ENCODE measurements at regions not wholly inside any gene's neighbourhood (a gene's known extent, or its start where the extent isn't known, plus 50 kb on each side); places are given as distances from the start of the nearest gene placed in this dataset.

DNA sequence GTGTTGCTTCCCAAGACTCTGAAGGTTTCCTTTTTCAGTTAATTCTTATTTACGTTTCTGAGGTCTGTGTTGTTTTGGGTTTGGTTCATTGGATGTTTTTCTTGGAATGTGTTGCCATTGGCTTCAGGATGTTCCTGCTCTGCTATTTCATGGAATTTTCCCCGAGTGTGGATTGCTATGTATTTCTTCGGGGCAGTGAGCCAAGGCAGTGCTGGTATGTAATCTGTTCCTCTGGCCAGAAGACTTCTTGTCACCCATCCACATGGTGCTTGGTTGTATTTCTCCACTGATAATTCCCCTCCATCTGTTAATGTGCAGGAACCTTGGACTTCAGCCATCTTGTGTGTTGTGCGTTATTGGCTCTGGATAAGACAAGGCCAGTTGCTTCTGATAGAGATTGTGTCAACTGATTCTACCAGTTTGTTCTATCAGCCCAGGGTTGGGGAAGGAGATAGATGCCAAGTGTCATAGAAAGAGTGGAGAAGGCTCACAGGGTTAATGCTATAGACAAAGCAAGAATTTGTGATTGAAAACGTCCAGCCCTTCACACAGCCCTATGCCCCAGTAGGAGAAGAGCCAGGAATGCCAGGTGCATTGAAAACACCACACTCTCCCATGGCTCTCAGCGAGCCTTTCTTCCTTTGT, 505.2 kb downstream of the PLPP3 start:
- Histone ChIP-seq H3K27me3 (ENCODE audit: insufficient read depth, low read length, poor library complexity, severe bottlenecking) (no peaks in the 10 kb centered on the region), H3K36me3 (ENCODE audit: insufficient read depth, low read length) (no peaks in the 10 kb centered on the region), H3K4me2 (ENCODE audit: low read depth, low read length, poor library complexity, severe bottlenecking) (no peak overlapping the region), H3K9me2 (replicated peaks; ENCODE audit: low read depth, low read length) (no peaks in the 10 kb centered on the region), H3K4me1 (ENCODE audit: insufficient read depth, low read length, poor library complexity, severe bottlenecking) (no peaks in the 10 kb centered on the region), H3K9me3 (ENCODE audit: insufficient read depth, low read depth, low read length) (peaks cover 2% of the 10 kb centered on the region; the same call in 1 of the 2 replicates), H3K79me2 (ENCODE audit: insufficient read depth, low read length) (no peaks in the 10 kb centered on the region), H3F3A (ENCODE audit: low read depth) (no peaks in the 10 kb centered on the region), H2AFZ (ENCODE audit: low read length) (no peak overlapping the region), H4K20me1 (ENCODE audit: insufficient read depth, low read length, poor library complexity, severe bottlenecking) (no peaks in the 10 kb centered on the region), H3K9ac (ENCODE audit: low read depth, low read length, poor library complexity, severe bottlenecking) (no peak overlapping the region), H3K4me3 (ENCODE audit: low read length, poor library complexity, severe bottlenecking) (no peak overlapping the region)
- no peak for TF ChIP-seq EZH2phosphoT487 (IDR thresholded peaks at IDR 0.05; ENCODE audit: borderline replicate concordance)
- TF ChIP-seq, protein P1, sequence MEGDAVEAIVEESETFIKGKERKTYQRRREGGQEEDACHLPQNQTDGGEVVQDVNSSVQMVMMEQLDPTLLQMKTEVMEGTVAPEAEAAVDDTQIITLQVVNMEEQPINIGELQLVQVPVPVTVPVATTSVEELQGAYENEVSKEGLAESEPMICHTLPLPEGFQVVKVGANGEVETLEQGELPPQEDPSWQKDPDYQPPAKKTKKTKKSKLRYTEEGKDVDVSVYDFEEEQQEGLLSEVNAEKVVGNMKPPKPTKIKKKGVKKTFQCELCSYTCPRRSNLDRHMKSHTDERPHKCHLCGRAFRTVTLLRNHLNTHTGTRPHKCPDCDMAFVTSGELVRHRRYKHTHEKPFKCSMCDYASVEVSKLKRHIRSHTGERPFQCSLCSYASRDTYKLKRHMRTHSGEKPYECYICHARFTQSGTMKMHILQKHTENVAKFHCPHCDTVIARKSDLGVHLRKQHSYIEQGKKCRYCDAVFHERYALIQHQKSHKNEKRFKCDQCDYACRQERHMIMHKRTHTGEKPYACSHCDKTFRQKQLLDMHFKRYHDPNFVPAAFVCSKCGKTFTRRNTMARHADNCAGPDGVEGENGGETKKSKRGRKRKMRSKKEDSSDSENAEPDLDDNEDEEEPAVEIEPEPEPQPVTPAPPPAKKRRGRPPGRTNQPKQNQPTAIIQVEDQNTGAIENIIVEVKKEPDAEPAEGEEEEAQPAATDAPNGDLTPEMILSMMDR (conservative IDR thresholded peaks at IDR 0.05; ENCODE audit: low read length) = no peak

DNA sequence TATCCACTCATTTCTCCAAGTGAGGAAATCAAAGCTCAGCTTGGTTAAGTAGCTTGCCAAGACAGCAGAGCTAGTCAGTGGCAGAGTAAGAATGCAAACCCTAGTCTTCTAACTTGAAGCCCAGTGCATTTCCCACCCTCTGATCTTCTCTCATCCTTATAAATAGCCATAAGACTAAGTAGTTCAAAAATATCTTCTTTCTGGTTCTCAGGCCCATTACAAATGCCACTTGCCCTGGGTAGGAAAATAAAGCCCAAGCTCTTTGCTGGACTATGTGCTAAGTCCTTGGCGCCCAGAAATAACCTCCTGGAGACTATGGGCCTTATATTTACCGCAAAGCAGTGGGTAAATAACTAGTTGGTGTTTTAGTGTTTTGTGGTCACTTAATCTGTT, 505.8 kb downstream of the PLPP3 start:
- no peak for TF ChIP-seq EZH2phosphoT487 (IDR thresholded peaks at IDR 0.05; ENCODE audit: borderline replicate concordance)
- TF ChIP-seq, protein P1 (conservative IDR thresholded peaks at IDR 0.05; ENCODE audit: low read length) = no peak
- no peaks in the 10 kb centered on the region for H3K4me1 ChIP-seq (ENCODE audit: insufficient read depth, low read length, poor library complexity, severe bottlenecking)
- no peak overlapping the region for H2AFZ ChIP-seq (ENCODE audit: low read length)
- no peaks in the 10 kb centered on the region for H3F3A ChIP-seq (ENCODE audit: low read depth)
- peaks cover 2% of the 10 kb centered on the region; the same call in 1 of the 2 replicates for H3K9me3 ChIP-seq (ENCODE audit: insufficient read depth, low read depth, low read length)
- H3K79me2 ChIP-seq (ENCODE audit: insufficient read depth, low read length) = no peaks in the 10 kb centered on the region
- no peak overlapping the region for H3K4me2 ChIP-seq (ENCODE audit: low read depth, low read length, poor library complexity, severe bottlenecking)
- H3K9me2 ChIP-seq (replicated peaks; ENCODE audit: low read depth, low read length) = no peaks in the 10 kb centered on the region
- H4K20me1 ChIP-seq (ENCODE audit: insufficient read depth, low read length, poor library complexity, severe bottlenecking) = no peaks in the 10 kb centered on the region
- no peaks in the 10 kb centered on the region for H3K27me3 ChIP-seq (ENCODE audit: insufficient read depth, low read length, poor library complexity, severe bottlenecking)
- no peak overlapping the region for H3K4me3 ChIP-seq (ENCODE audit: low read length, poor library complexity, severe bottlenecking)
- no peaks in the 10 kb centered on the region for H3K36me3 ChIP-seq (ENCODE audit: insufficient read depth, low read length)
- no peak overlapping the region for H3K9ac ChIP-seq (ENCODE audit: low read depth, low read length, poor library complexity, severe bottlenecking)

DNA sequence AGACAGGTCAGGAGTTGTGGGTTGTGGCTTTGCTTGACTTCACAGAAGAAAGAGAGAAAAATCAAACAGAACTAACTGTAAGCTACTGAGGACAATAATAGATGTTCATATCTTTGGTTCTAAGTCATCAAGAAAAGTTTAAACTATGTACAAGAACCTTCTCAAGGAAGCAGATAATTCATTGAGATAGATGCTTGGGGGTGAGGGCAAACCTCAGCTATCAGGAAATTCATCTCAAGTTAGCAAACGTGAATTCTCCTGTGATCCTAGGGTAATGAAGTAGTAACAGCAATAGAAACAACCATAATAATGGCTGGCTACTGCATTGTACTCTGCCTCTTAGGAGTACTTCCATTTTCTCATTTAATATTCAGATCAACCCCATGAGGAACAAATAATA, 506.2 kb downstream of the PLPP3 start:
- H3K9ac ChIP-seq (ENCODE audit: low read depth, low read length, poor library complexity, severe bottlenecking) = no peak overlapping the region
- H3K9me3 ChIP-seq (ENCODE audit: insufficient read depth, low read depth, low read length) = peaks cover 2% of the 10 kb centered on the region; the same call in 1 of the 2 replicates
- no peaks in the 10 kb centered on the region for H3K36me3 ChIP-seq (ENCODE audit: insufficient read depth, low read length)
- no peaks in the 10 kb centered on the region for H3K9me2 ChIP-seq (replicated peaks; ENCODE audit: low read depth, low read length)
- H3F3A ChIP-seq (ENCODE audit: low read depth) = no peaks in the 10 kb centered on the region
- H3K4me1 ChIP-seq (ENCODE audit: insufficient read depth, low read length, poor library complexity, severe bottlenecking) = no peaks in the 10 kb centered on the region
- H4K20me1 ChIP-seq (ENCODE audit: insufficient read depth, low read length, poor library complexity, severe bottlenecking) = no peaks in the 10 kb centered on the region
- H2AFZ ChIP-seq (ENCODE audit: low read length) = no peak overlapping the region
- H3K27me3 ChIP-seq (ENCODE audit: insufficient read depth, low read length, poor library complexity, severe bottlenecking) = no peaks in the 10 kb centered on the region
- H3K4me3 ChIP-seq (ENCODE audit: low read length, poor library complexity, severe bottlenecking) = no peak overlapping the region
- no peak for TF ChIP-seq EZH2phosphoT487 (IDR thresholded peaks at IDR 0.05; ENCODE audit: borderline replicate concordance)
- TF ChIP-seq, protein P1 (conservative IDR thresholded peaks at IDR 0.05; ENCODE audit: low read length) = no peak
- no peak overlapping the region for H3K4me2 ChIP-seq (ENCODE audit: low read depth, low read length, poor library complexity, severe bottlenecking)
- H3K79me2 ChIP-seq (ENCODE audit: insufficient read depth, low read length) = no peaks in the 10 kb centered on the region

Measured in Loucy (cell line).